ENCODE measurements at regions not wholly inside any gene's neighbourhood (a gene's known extent, or its start where the extent isn't known, plus 50 kb on each side); places are given as distances from the start of the nearest gene placed in this dataset.

- Histone ChIP-seq H3K4me1 (ENCODE audit: insufficient read depth, insufficient read length) (no peaks in the 10 kb centered on the region), H3K9me3 (ENCODE audit: insufficient read depth, low read length) (no peaks in the 10 kb centered on the region), H3K36me3 (ENCODE audit: insufficient read depth, insufficient read length, low read length) (no peaks in the 10 kb centered on the region), H3K4me3 (ENCODE audit: insufficient read length, low read depth) (no peak overlapping the region), H3K27me3 (ENCODE audit: insufficient read depth, insufficient read length) (no peaks in the 10 kb centered on the region), H3K9ac (ENCODE audit: insufficient read length, low read depth) (no peak overlapping the region)
- no peak for TF ChIP-seq SUZ12 (IDR thresholded peaks at IDR 0.05; ENCODE audit: extremely low read depth, insufficient read depth, insufficient read length)
- no peak for TF ChIP-seq YY1 (IDR thresholded peaks at IDR 0.05; ENCODE audit: insufficient read depth, insufficient read length)
- TF ChIP-seq ZNF274 (IDR thresholded peaks at IDR 0.05; ENCODE audit: low read depth, low read length), result no peak
- no peak for DNase-seq (ENCODE audit: low read depth, low spot score)
These were observed 500.8 kb upstream of the PCDH20 start for GRCh38 chr13:61916483-61916882.

- no peak for DNase-seq (ENCODE audit: low read depth, low spot score)
- H3K27me3 ChIP-seq (ENCODE audit: insufficient read depth, insufficient read length), result no peaks in the 10 kb centered on the region
- H3K36me3 ChIP-seq (ENCODE audit: insufficient read depth, insufficient read length, low read length), result no peaks in the 10 kb centered on the region
- no peaks in the 10 kb centered on the region for H3K4me1 ChIP-seq (ENCODE audit: insufficient read depth, insufficient read length)
- H3K9me3 ChIP-seq (ENCODE audit: insufficient read depth, low read length), result no peaks in the 10 kb centered on the region
- no peak overlapping the region for H3K4me3 ChIP-seq (ENCODE audit: insufficient read length, low read depth)
- no peak overlapping the region for H3K9ac ChIP-seq (ENCODE audit: insufficient read length, low read depth)
- TF ChIP-seq ZNF274 (IDR thresholded peaks at IDR 0.05; ENCODE audit: low read depth, low read length) (no peak), SUZ12 (IDR thresholded peaks at IDR 0.05; ENCODE audit: extremely low read depth, insufficient read depth, insufficient read length) (no peak), YY1 (IDR thresholded peaks at IDR 0.05; ENCODE audit: insufficient read depth, insufficient read length) (no peak)
These were observed 497.5 kb upstream of the PCDH20 start for GRCh38 chr13:61913183-61913582.

GRCh38 chr13:61908906-61909615 is 493.4 kb upstream of the PCDH20 start:
- Histone ChIP-seq H3K4me1 (ENCODE audit: insufficient read depth, insufficient read length) (no peaks in the 10 kb centered on the region), H3K9ac (ENCODE audit: insufficient read length, low read depth) (no peak overlapping the region), H3K27me3 (ENCODE audit: insufficient read depth, insufficient read length) (no peaks in the 10 kb centered on the region), H3K9me3 (ENCODE audit: insufficient read depth, low read length) (no peaks in the 10 kb centered on the region), H3K4me3 (ENCODE audit: insufficient read length, low read depth) (no peak overlapping the region), H3K36me3 (ENCODE audit: insufficient read depth, insufficient read length, low read length) (no peaks in the 10 kb centered on the region)
- no peak for TF ChIP-seq ZNF274 (IDR thresholded peaks at IDR 0.05; ENCODE audit: low read depth, low read length)
- TF ChIP-seq SUZ12 (IDR thresholded peaks at IDR 0.05; ENCODE audit: extremely low read depth, insufficient read depth, insufficient read length), result no peak
- TF ChIP-seq YY1 (IDR thresholded peaks at IDR 0.05; ENCODE audit: insufficient read depth, insufficient read length), result no peak
- no peak for DNase-seq (ENCODE audit: low read depth, low spot score)

GRCh38 chr13:61905054-61905453 is 489.4 kb upstream of the PCDH20 start:
- Histone ChIP-seq H3K4me1 (ENCODE audit: insufficient read depth, insufficient read length) (no peaks in the 10 kb centered on the region), H3K9ac (ENCODE audit: insufficient read length, low read depth) (no peak overlapping the region), H3K27me3 (ENCODE audit: insufficient read depth, insufficient read length) (no peaks in the 10 kb centered on the region), H3K36me3 (ENCODE audit: insufficient read depth, insufficient read length, low read length) (no peaks in the 10 kb centered on the region), H3K9me3 (ENCODE audit: insufficient read depth, low read length) (no peaks in the 10 kb centered on the region), H3K4me3 (ENCODE audit: insufficient read length, low read depth) (no peak overlapping the region)
- DNase-seq (ENCODE audit: low read depth, low spot score), result no peak
- TF ChIP-seq SUZ12 (IDR thresholded peaks at IDR 0.05; ENCODE audit: extremely low read depth, insufficient read depth, insufficient read length) (no peak), ZNF274 (IDR thresholded peaks at IDR 0.05; ENCODE audit: low read depth, low read length) (no peak), YY1 (IDR thresholded peaks at IDR 0.05; ENCODE audit: insufficient read depth, insufficient read length) (no peak)

- no peak for DNase-seq (ENCODE audit: low read depth, low spot score)
- Histone ChIP-seq H3K27me3 (ENCODE audit: insufficient read depth, insufficient read length) (no peaks in the 10 kb centered on the region), H3K36me3 (ENCODE audit: insufficient read depth, insufficient read length, low read length) (no peaks in the 10 kb centered on the region), H3K9me3 (ENCODE audit: insufficient read depth, low read length) (no peaks in the 10 kb centered on the region), H3K4me1 (ENCODE audit: insufficient read depth, insufficient read length) (no peaks in the 10 kb centered on the region), H3K4me3 (ENCODE audit: insufficient read length, low read depth) (no peak overlapping the region), H3K9ac (ENCODE audit: insufficient read length, low read depth) (no peak overlapping the region)
- TF ChIP-seq SUZ12 (IDR thresholded peaks at IDR 0.05; ENCODE audit: extremely low read depth, insufficient read depth, insufficient read length), result no peak
- TF ChIP-seq ZNF274 (IDR thresholded peaks at IDR 0.05; ENCODE audit: low read depth, low read length), result no peak
- no peak for TF ChIP-seq YY1 (IDR thresholded peaks at IDR 0.05; ENCODE audit: insufficient read depth, insufficient read length)
These were observed 486.4 kb upstream of the PCDH20 start for GRCh38 chr13:61901946-61902541.

- TF ChIP-seq YY1 (IDR thresholded peaks at IDR 0.05; ENCODE audit: insufficient read depth, insufficient read length) (no peak), ZNF274 (IDR thresholded peaks at IDR 0.05; ENCODE audit: low read depth, low read length) (no peak), SUZ12 (IDR thresholded peaks at IDR 0.05; ENCODE audit: extremely low read depth, insufficient read depth, insufficient read length) (no peak)
- no peak for DNase-seq (ENCODE audit: low read depth, low spot score)
- no peaks in the 10 kb centered on the region for H3K27me3 ChIP-seq (ENCODE audit: insufficient read depth, insufficient read length)
These were observed 484.4 kb upstream of the PCDH20 start for GRCh38 chr13:61900033-61900432.

GRCh38 chr13:61898207-61898606 is 482.6 kb upstream of the PCDH20 start:
- Histone ChIP-seq H3K9me3 (ENCODE audit: insufficient read depth, low read length) (no peaks in the 10 kb centered on the region), H3K27me3 (ENCODE audit: insufficient read depth, insufficient read length) (no peaks in the 10 kb centered on the region), H3K36me3 (ENCODE audit: insufficient read depth, insufficient read length, low read length) (no peaks in the 10 kb centered on the region), H3K4me1 (ENCODE audit: insufficient read depth, insufficient read length) (no peaks in the 10 kb centered on the region), H3K4me3 (ENCODE audit: insufficient read length, low read depth) (no peak overlapping the region), H3K9ac (ENCODE audit: insufficient read length, low read depth) (no peak overlapping the region)
- no peak for DNase-seq (ENCODE audit: low read depth, low spot score)
- TF ChIP-seq YY1 (IDR thresholded peaks at IDR 0.05; ENCODE audit: insufficient read depth, insufficient read length), result no peak
- no peak for TF ChIP-seq SUZ12 (IDR thresholded peaks at IDR 0.05; ENCODE audit: extremely low read depth, insufficient read depth, insufficient read length)
- no peak for TF ChIP-seq ZNF274 (IDR thresholded peaks at IDR 0.05; ENCODE audit: low read depth, low read length)

More at GRCh38 chr13:61900033-61900432, 484.4 kb upstream of the PCDH20 start:
- no peaks in the 10 kb centered on the region for H3K36me3 ChIP-seq (ENCODE audit: insufficient read depth, insufficient read length, low read length)
- H3K9me3 ChIP-seq (ENCODE audit: insufficient read depth, low read length), result no peaks in the 10 kb centered on the region
- H3K4me3 ChIP-seq (ENCODE audit: insufficient read length, low read depth), result no peak overlapping the region
- no peak overlapping the region for H3K9ac ChIP-seq (ENCODE audit: insufficient read length, low read depth)
- no peaks in the 10 kb centered on the region for H3K4me1 ChIP-seq (ENCODE audit: insufficient read depth, insufficient read length)
